ENCODE measurements at regions not wholly inside any gene's neighbourhood (a gene's known extent, or its start where the extent isn't known, plus 50 kb on each side); places are given as distances from the start of the nearest gene placed in this dataset.

DNA sequence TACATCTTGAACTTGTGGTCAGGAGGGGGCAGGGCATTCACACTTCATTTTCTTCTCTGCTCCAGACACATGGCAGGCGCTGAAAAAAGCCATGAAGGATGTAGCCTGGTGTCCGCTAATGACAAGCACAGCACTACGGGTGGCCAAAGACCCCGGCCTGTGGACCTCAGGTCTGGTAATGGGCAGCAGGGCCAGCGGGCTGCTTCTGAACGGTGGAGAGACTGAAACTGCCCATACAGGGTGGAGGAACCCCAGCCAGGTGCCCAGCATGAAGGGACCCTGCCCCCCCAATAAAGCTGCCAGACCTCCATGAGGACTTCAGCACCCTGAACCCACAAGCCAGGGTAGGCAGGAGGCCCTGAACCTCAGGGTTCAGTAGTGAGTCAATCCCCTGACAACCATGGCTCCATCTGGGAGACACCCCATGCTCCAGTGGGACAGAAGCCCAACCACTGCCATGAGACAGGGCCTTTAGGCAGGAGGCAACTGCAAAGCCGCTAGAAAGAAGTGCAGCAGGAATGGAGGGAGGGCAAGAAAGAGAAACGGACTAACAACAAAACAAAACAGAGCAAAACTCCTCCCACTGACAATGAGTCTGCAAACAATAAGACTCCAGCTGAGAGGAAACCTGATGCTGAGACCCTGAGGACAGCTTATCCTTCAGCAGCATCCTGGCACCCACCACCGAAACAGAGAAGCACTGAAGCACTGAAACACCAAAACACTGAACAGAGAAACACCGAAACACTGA is 140.2 kb upstream of the PPP2R2D start (continued):
- TF ChIP-seq ZHX2 (IDR thresholded peaks at IDR 0.05; ENCODE audit: low read depth) (no peak), ZHX2 (CRISPR knock-in tag; IDR thresholded peaks at IDR 0.05; ENCODE audit: borderline replicate concordance) (no peak), ELK4 (CRISPR knock-in tag; IDR thresholded peaks at IDR 0.05; ENCODE audit: borderline replicate concordance) (no peak), ZNF317 (CRISPR knock-in tag; IDR thresholded peaks at IDR 0.05) (no peak), ZNF770 (CRISPR knock-in tag; IDR thresholded peaks at IDR 0.05) (no peak), ZNF12 (CRISPR knock-in tag; IDR thresholded peaks at IDR 0.05) (no peak), ZNF878 (CRISPR knock-in tag; IDR thresholded peaks at IDR 0.05) (no peak), ELF1 (CRISPR knock-in tag; IDR thresholded peaks at IDR 0.05) (no peak), ZC3H13 (CRISPR knock-in tag; IDR thresholded peaks at IDR 0.05) (no peak), ZNF3 (CRISPR knock-in tag; IDR thresholded peaks at IDR 0.05) (no peak)
- TF ChIP-seq, protein P1, sequence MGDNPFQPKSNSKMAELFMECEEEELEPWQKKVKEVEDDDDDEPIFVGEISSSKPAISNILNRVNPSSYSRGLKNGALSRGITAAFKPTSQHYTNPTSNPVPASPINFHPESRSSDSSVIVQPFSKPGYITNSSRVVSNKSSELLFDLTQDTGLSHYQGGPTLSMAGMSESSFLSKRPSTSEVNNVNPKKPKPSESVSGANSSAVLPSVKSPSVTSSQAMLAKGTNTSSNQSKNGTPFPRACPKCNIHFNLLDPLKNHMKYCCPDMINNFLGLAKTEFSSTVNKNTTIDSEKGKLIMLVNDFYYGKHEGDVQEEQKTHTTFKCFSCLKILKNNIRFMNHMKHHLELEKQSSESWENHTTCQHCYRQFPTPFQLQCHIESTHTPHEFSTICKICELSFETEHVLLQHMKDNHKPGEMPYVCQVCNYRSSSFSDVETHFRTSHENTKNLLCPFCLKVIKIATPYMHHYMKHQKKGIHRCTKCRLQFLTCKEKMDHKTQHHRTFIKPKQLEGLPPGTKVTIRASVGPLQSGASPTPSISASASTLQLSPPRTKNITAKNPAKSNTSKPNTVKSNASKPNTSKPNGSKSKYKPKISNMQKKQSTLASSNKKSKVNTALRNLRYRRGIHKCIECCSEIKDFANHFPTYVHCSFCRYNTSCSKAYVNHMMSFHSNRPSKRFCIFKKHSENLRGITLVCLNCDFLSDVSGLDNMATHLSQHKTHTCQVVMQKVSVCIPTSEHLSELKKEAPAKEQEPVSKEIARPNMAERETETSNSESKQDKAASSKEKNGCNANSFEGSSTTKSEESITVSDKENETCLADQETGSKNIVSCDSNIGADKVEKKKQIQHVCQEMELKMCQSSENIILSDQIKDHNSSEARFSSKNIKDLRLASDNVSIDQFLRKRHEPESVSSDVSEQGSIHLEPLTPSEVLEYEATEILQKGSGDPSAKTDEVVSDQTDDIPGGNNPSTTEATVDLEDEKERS (CRISPR knock-in tag; IDR thresholded peaks at IDR 0.05), result no peak
- TF ChIP-seq, protein P2, sequence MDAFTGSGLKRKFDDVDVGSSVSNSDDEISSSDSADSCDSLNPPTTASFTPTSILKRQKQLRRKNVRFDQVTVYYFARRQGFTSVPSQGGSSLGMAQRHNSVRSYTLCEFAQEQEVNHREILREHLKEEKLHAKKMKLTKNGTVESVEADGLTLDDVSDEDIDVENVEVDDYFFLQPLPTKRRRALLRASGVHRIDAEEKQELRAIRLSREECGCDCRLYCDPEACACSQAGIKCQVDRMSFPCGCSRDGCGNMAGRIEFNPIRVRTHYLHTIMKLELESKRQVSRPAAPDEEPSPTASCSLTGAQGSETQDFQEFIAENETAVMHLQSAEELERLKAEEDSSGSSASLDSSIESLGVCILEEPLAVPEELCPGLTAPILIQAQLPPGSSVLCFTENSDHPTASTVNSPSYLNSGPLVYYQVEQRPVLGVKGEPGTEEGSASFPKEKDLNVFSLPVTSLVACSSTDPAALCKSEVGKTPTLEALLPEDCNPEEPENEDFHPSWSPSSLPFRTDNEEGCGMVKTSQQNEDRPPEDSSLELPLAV (CRISPR knock-in tag; conservative IDR thresholded peaks at IDR 0.05; ENCODE audit: low read depth), result no peak
